ENCODE measurements at regions not wholly inside any gene's neighbourhood (a gene's known extent, or its start where the extent isn't known, plus 50 kb on each side); places are given as distances from the start of the nearest gene placed in this dataset.
"Not testable (repeated sequence)": the region's sequence is repeated elsewhere in the genome, so short reads cannot be mapped to it uniquely, and the experiment has no call there.

DNA sequence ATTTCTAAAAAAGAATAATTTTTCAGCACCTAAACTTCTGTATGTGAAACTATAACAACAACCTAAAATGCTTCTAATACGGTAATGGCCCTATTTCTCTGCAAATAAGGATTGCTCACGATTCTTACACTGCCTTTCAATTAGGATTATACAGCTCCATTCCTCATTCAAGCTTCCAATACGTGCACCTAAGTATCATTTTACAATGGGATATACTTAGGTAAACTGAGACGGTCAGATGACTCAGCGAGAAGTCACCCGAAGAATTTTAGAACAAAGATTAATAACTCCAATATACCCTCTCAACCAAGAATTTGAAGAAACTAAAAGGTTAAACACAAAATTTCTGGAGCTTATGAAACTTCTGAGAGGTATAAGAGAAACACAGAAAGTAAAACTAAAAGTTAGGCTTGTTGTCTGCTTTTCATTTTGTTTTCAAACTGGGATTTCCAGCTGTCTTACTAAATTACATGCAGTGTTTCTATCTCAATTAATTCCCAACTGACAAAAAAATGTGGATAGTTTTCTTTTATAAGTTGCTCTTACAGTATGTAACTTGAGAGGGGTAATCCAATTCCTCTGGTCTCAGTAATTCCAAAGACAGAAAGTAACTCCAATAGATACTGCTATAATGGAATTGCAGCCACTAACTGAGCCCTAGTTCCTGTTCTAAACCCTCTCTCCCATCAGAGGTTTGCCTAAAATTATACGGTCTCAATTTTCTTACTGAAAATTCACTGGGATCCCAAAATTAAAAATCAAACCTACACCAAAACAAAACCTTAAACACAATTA lies 69.9 kb upstream of the NBPF20 start:
- TF ChIP-seq, protein P1, sequence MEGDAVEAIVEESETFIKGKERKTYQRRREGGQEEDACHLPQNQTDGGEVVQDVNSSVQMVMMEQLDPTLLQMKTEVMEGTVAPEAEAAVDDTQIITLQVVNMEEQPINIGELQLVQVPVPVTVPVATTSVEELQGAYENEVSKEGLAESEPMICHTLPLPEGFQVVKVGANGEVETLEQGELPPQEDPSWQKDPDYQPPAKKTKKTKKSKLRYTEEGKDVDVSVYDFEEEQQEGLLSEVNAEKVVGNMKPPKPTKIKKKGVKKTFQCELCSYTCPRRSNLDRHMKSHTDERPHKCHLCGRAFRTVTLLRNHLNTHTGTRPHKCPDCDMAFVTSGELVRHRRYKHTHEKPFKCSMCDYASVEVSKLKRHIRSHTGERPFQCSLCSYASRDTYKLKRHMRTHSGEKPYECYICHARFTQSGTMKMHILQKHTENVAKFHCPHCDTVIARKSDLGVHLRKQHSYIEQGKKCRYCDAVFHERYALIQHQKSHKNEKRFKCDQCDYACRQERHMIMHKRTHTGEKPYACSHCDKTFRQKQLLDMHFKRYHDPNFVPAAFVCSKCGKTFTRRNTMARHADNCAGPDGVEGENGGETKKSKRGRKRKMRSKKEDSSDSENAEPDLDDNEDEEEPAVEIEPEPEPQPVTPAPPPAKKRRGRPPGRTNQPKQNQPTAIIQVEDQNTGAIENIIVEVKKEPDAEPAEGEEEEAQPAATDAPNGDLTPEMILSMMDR (IDR thresholded peaks at IDR 0.05; ENCODE audit: insufficient read depth, low read length): not testable (repeated sequence)
- TF ChIP-seq SPI1 (IDR thresholded peaks at IDR 0.05; ENCODE audit: borderline replicate concordance, low read depth); POLR2AphosphoS5 (IDR thresholded peaks at IDR 0.05; ENCODE audit: low read depth): not testable (repeated sequence)

Data from HL-60 (cell line).